ENCODE measurements at regions not wholly inside any gene's neighbourhood (a gene's known extent, or its start where the extent isn't known, plus 50 kb on each side); places are given as distances from the start of the nearest gene placed in this dataset.

- no peaks in the 10 kb centered on the region for H3K27me3 ChIP-seq (ENCODE audit: control insufficient read depth in 1 of 2, insufficient read depth in 2 of 2, low read length in 2 of 2)
- no peaks in the 10 kb centered on the region for H3K4me1 ChIP-seq (ENCODE audit: control insufficient read depth in 2 of 2, insufficient read depth in 2 of 2, low read length in 1 of 2)
- 93 to 96% methylated on average over 1 of the region's 1 CpG for whole genome bisulfite sequencing, 2 donors
- no peak overlapping the region for H3K27ac ChIP-seq (ENCODE audit: low read depth in 2 of 2, low read length in 1 of 2)
- no peaks in the 10 kb centered on the region for H3K36me3 ChIP-seq (ENCODE audit: control insufficient read depth in 2 of 2, insufficient read depth in 2 of 2, low read length in 1 of 2)
- H3K4me3 ChIP-seq (ENCODE audit: low read depth in 1 of 2, low read length in 2 of 2): no peak overlapping the region
- H3K9me3 ChIP-seq (ENCODE audit: control insufficient read depth in 2 of 2, insufficient read depth in 1 of 2, low read depth in 1 of 2, low read length in 1 of 2): no peaks in the 10 kb centered on the region
Measured at GRCh38 chr2:207465894-207466293, 63.9 kb upstream of the CREB1 start.

- WGBS, 2 donors: 54 to 62% methylated on average over 6 of the region's 6 CpGs
- Histone ChIP-seq H3K4me3 (ENCODE audit: low read depth in 1 of 2, low read length in 2 of 2) (no peak overlapping the region), H3K27me3 (ENCODE audit: control insufficient read depth in 1 of 2, insufficient read depth in 2 of 2, low read length in 2 of 2) (no peaks in the 10 kb centered on the region), H3K9me3 (ENCODE audit: control insufficient read depth in 2 of 2, insufficient read depth in 1 of 2, low read depth in 1 of 2, low read length in 1 of 2) (no peaks in the 10 kb centered on the region), H3K4me1 (ENCODE audit: control insufficient read depth in 2 of 2, insufficient read depth in 2 of 2, low read length in 1 of 2) (no peaks in the 10 kb centered on the region), H3K36me3 (ENCODE audit: control insufficient read depth in 2 of 2, insufficient read depth in 2 of 2, low read length in 1 of 2) (no peaks in the 10 kb centered on the region), H3K27ac (ENCODE audit: low read depth in 2 of 2, low read length in 1 of 2) (no peak overlapping the region)
Measured at GRCh38 chr2:207467716-207468347, 61.9 kb upstream of the CREB1 start.

GRCh38 chr2:207468488-207468887 is 61.3 kb upstream of the CREB1 start:
- Histone ChIP-seq H3K36me3 (ENCODE audit: control insufficient read depth in 2 of 2, insufficient read depth in 2 of 2, low read length in 1 of 2) (no peaks in the 10 kb centered on the region), H3K27ac (ENCODE audit: low read depth in 2 of 2, low read length in 1 of 2) (no peak overlapping the region), H3K9me3 (ENCODE audit: control insufficient read depth in 2 of 2, insufficient read depth in 1 of 2, low read depth in 1 of 2, low read length in 1 of 2) (no peaks in the 10 kb centered on the region), H3K27me3 (ENCODE audit: control insufficient read depth in 1 of 2, insufficient read depth in 2 of 2, low read length in 2 of 2) (no peaks in the 10 kb centered on the region), H3K4me1 (ENCODE audit: control insufficient read depth in 2 of 2, insufficient read depth in 2 of 2, low read length in 1 of 2) (no peaks in the 10 kb centered on the region), H3K4me3 (ENCODE audit: low read depth in 1 of 2, low read length in 2 of 2) (no peak overlapping the region)
- WGBS, 2 donors: 85 to 96% methylated on average over 4 of the region's 4 CpGs

GRCh38 chr2:207469451-207469850 is 60.3 kb upstream of the CREB1 start:
- Histone ChIP-seq H3K4me3 (ENCODE audit: low read depth in 1 of 2, low read length in 2 of 2) (no peak overlapping the region), H3K36me3 (ENCODE audit: control insufficient read depth in 2 of 2, insufficient read depth in 2 of 2, low read length in 1 of 2) (no peaks in the 10 kb centered on the region), H3K4me1 (ENCODE audit: control insufficient read depth in 2 of 2, insufficient read depth in 2 of 2, low read length in 1 of 2) (no peaks in the 10 kb centered on the region), H3K27me3 (ENCODE audit: control insufficient read depth in 1 of 2, insufficient read depth in 2 of 2, low read length in 2 of 2) (no peaks in the 10 kb centered on the region), H3K9me3 (ENCODE audit: control insufficient read depth in 2 of 2, insufficient read depth in 1 of 2, low read depth in 1 of 2, low read length in 1 of 2) (no peaks in the 10 kb centered on the region), H3K27ac (ENCODE audit: low read depth in 2 of 2, low read length in 1 of 2) (no peak overlapping the region)
- 75 to 88% methylated on average over 6 of the region's 6 CpGs for WGBS, 2 donors

- Histone ChIP-seq H3K27me3 (ENCODE audit: control insufficient read depth in 1 of 2, insufficient read depth in 2 of 2, low read length in 2 of 2) (no peaks in the 10 kb centered on the region), H3K4me3 (ENCODE audit: low read depth in 1 of 2, low read length in 2 of 2) (no peak overlapping the region), H3K4me1 (ENCODE audit: control insufficient read depth in 2 of 2, insufficient read depth in 2 of 2, low read length in 1 of 2) (no peaks in the 10 kb centered on the region), H3K36me3 (ENCODE audit: control insufficient read depth in 2 of 2, insufficient read depth in 2 of 2, low read length in 1 of 2) (no peaks in the 10 kb centered on the region), H3K27ac (ENCODE audit: low read depth in 2 of 2, low read length in 1 of 2) (no peak overlapping the region), H3K9me3 (ENCODE audit: control insufficient read depth in 2 of 2, insufficient read depth in 1 of 2, low read depth in 1 of 2, low read length in 1 of 2) (no peaks in the 10 kb centered on the region)
- 87 to 90% methylated on average over 2 of the region's 2 CpGs for WGBS, 2 donors
Measured at GRCh38 chr2:207469943-207470729, 59.6 kb upstream of the CREB1 start.

- Histone ChIP-seq H3K27me3 (ENCODE audit: control insufficient read depth in 1 of 2, insufficient read depth in 2 of 2, low read length in 2 of 2) (no peaks in the 10 kb centered on the region), H3K36me3 (ENCODE audit: control insufficient read depth in 2 of 2, insufficient read depth in 2 of 2, low read length in 1 of 2) (no peaks in the 10 kb centered on the region), H3K27ac (ENCODE audit: low read depth in 2 of 2, low read length in 1 of 2) (no peak overlapping the region), H3K9me3 (ENCODE audit: control insufficient read depth in 2 of 2, insufficient read depth in 1 of 2, low read depth in 1 of 2, low read length in 1 of 2) (no peaks in the 10 kb centered on the region), H3K4me1 (ENCODE audit: control insufficient read depth in 2 of 2, insufficient read depth in 2 of 2, low read length in 1 of 2) (no peaks in the 10 kb centered on the region), H3K4me3 (ENCODE audit: low read depth in 1 of 2, low read length in 2 of 2) (no peak overlapping the region)
- 89 to 90% methylated on average over 4 of the region's 4 CpGs for WGBS, 2 donors
Measured at GRCh38 chr2:207471261-207471660, 58.5 kb upstream of the CREB1 start.

- no peaks in the 10 kb centered on the region for H3K27me3 ChIP-seq (ENCODE audit: control insufficient read depth in 1 of 2, insufficient read depth in 2 of 2, low read length in 2 of 2)
- no peak overlapping the region for H3K4me3 ChIP-seq (ENCODE audit: low read depth in 1 of 2, low read length in 2 of 2)
- H3K27ac ChIP-seq (ENCODE audit: low read depth in 2 of 2, low read length in 1 of 2): peak overlapping the region in 1 of 2 donors; percentile 21
- no peaks in the 10 kb centered on the region for H3K36me3 ChIP-seq (ENCODE audit: control insufficient read depth in 2 of 2, insufficient read depth in 2 of 2, low read length in 1 of 2)
- H3K4me1 ChIP-seq (ENCODE audit: control insufficient read depth in 2 of 2, insufficient read depth in 2 of 2, low read length in 1 of 2): no peaks in the 10 kb centered on the region
- H3K9me3 ChIP-seq (ENCODE audit: control insufficient read depth in 2 of 2, insufficient read depth in 1 of 2, low read depth in 1 of 2, low read length in 1 of 2): no peaks in the 10 kb centered on the region
- 81 to 83% methylated on average over 11 of the region's 11 CpGs for WGBS, 2 donors
Measured at GRCh38 chr2:207472343-207473048, 57.3 kb upstream of the CREB1 start.

GRCh38 chr2:207473049-207473930 is 56.5 kb upstream of the CREB1 start:
- H3K27ac ChIP-seq (ENCODE audit: low read depth in 2 of 2, low read length in 1 of 2): no peak overlapping the region
- H3K36me3 ChIP-seq (ENCODE audit: control insufficient read depth in 2 of 2, insufficient read depth in 2 of 2, low read length in 1 of 2): no peaks in the 10 kb centered on the region
- H3K9me3 ChIP-seq (ENCODE audit: control insufficient read depth in 2 of 2, insufficient read depth in 1 of 2, low read depth in 1 of 2, low read length in 1 of 2): no peaks in the 10 kb centered on the region
- H3K4me3 ChIP-seq (ENCODE audit: low read depth in 1 of 2, low read length in 2 of 2): no peak overlapping the region
- no peaks in the 10 kb centered on the region for H3K4me1 ChIP-seq (ENCODE audit: control insufficient read depth in 2 of 2, insufficient read depth in 2 of 2, low read length in 1 of 2)
- 22% methylated on average over 9 of the region's 9 CpGs for WGBS, 2 donors
- H3K27me3 ChIP-seq (ENCODE audit: control insufficient read depth in 1 of 2, insufficient read depth in 2 of 2, low read length in 2 of 2): no peaks in the 10 kb centered on the region

- Histone ChIP-seq H3K36me3 (ENCODE audit: control insufficient read depth in 2 of 2, insufficient read depth in 2 of 2, low read length in 1 of 2) (no peaks in the 10 kb centered on the region), H3K9me3 (ENCODE audit: control insufficient read depth in 2 of 2, insufficient read depth in 1 of 2, low read depth in 1 of 2, low read length in 1 of 2) (no peaks in the 10 kb centered on the region), H3K27ac (ENCODE audit: low read depth in 2 of 2, low read length in 1 of 2) (no peak overlapping the region), H3K27me3 (ENCODE audit: control insufficient read depth in 1 of 2, insufficient read depth in 2 of 2, low read length in 2 of 2) (no peaks in the 10 kb centered on the region), H3K4me3 (ENCODE audit: low read depth in 1 of 2, low read length in 2 of 2) (no peak overlapping the region), H3K4me1 (ENCODE audit: control insufficient read depth in 2 of 2, insufficient read depth in 2 of 2, low read length in 1 of 2) (no peaks in the 10 kb centered on the region)
- 69 to 88% methylated on average over 5 of the region's 5 CpGs for WGBS, 2 donors
Measured at GRCh38 chr2:207473931-207474235, 55.9 kb upstream of the CREB1 start.
